HG03469 (cell line): ENCODE measurements at regions not wholly inside any gene's neighbourhood (a gene's known extent, or its start where the extent isn't known, plus 50 kb on each side); places are given as distances from the start of the nearest gene placed in this dataset.

Experiments used
- ATAC-seq: cut with Tn5 transposase; IDR thresholded peaks from one replicate; pipeline ENCODE4 v1.9.1; 2021; ENCODE audit warnings: mild to moderate bottlenecking, moderate library complexity, moderate number of reproducible peaks; ENCODE audit not compliant: unreplicated experiment

- ATAC-seq = no peak
Observed at GRCh38 chr3:77945320-77945719, 905.4 kb downstream of the ROBO2 start.

- ATAC-seq = no peak
Observed at GRCh38 chr3:77947671-77948070, 907.8 kb downstream of the ROBO2 start.

GRCh38 chr3:77967621-77968020, 927.7 kb downstream of the ROBO2 start:
- ATAC-seq = no peak

GRCh38 chr3:77976079-77976478, 936.2 kb downstream of the ROBO2 start:
- no peak for ATAC-seq

- ATAC-seq = no peak
Observed at GRCh38 chr3:78003090-78003489, 963.2 kb downstream of the ROBO2 start.

- no peak for ATAC-seq
Observed at GRCh38 chr3:78004571-78004970, 964.7 kb downstream of the ROBO2 start.

- ATAC-seq = no peak
Observed at GRCh38 chr3:78013653-78014052, 973.8 kb downstream of the ROBO2 start.

GRCh38 chr3:78015856-78016255, 976.0 kb downstream of the ROBO2 start:
- ATAC-seq = no peak

- no peak for ATAC-seq
Observed at GRCh38 chr3:78021710-78022109, 981.8 kb downstream of the ROBO2 start.

- no peak for ATAC-seq
Observed at GRCh38 chr3:78022232-78022631, 982.3 kb downstream of the ROBO2 start.

- no peak for ATAC-seq
Observed at GRCh38 chr3:78023257-78023656, 983.4 kb downstream of the ROBO2 start.

- ATAC-seq = no peak
Observed at GRCh38 chr3:78025916-78026315, 986.0 kb downstream of the ROBO2 start.

- ATAC-seq = no peak
Observed at GRCh38 chr3:78026318-78026828, 986.5 kb downstream of the ROBO2 start.

GRCh38 chr3:78029775-78030174, 989.9 kb downstream of the ROBO2 start:
- no peak for ATAC-seq

- no peak for ATAC-seq
Observed at GRCh38 chr3:78035131-78035641, 995.3 kb downstream of the ROBO2 start.

- no peak for ATAC-seq
Observed at GRCh38 chr3:78041486-78041885, 1001.6 kb downstream of the ROBO2 start.

- no peak for ATAC-seq
Observed at GRCh38 chr3:78046566-78046965, 1006.7 kb downstream of the ROBO2 start.

GRCh38 chr3:78048698-78049097, 1008.8 kb downstream of the ROBO2 start:
- no peak for ATAC-seq

- ATAC-seq = no peak
Observed at GRCh38 chr3:78049521-78049920, 1009.6 kb downstream of the ROBO2 start.

GRCh38 chr3:78050276-78051065, 1010.6 kb downstream of the ROBO2 start:
- no peak for ATAC-seq

- ATAC-seq = no peak
Observed at GRCh38 chr3:78052746-78053145, 1012.8 kb downstream of the ROBO2 start.

GRCh38 chr3:78066287-78066686, 1026.4 kb downstream of the ROBO2 start:
- ATAC-seq = no peak

- ATAC-seq = no peak
Observed at GRCh38 chr3:78070188-78070587, 1030.3 kb downstream of the ROBO2 start.
